H1 (cell line): ENCODE measurements at regions not wholly inside any gene's neighbourhood (a gene's known extent, or its start where the extent isn't known, plus 50 kb on each side); places are given as distances from the start of the nearest gene placed in this dataset.

Experiments used
- CTCF ChIA-PET: fragments of 300-600 bp; sonication (Branson Sonifier 250); formaldehyde crosslinking; loops from one replicate; lab custom pipeline; 2021; ENCODE audit not compliant: partially characterized antibody; lab: Charles Lee
- POLR2A ChIA-PET: fragments of 300-600 bp; sonication (Branson Sonifier 250); formaldehyde crosslinking; loops from one replicate; lab custom pipeline; 2021; ENCODE audit warnings: inconsistent platforms; ENCODE audit not compliant: partially characterized antibody; lab: Charles Lee
- DNase-seq, 2 experiments: peaks; one replicate each; pipeline versions ENCODE4 v3.0.0 to v3.0.0-alpha.2; 2010 to 2022; ENCODE audit warnings: low spot score in 2 of 2, low read depth in 1 of 2, mixed read lengths in 1 of 2
- FAIRE-seq: peaks from 2 replicates; lab custom pipeline; 2011; peaks lifted over from hg19 to GRCh38; lab: Jason Lieb, UNC
- H2AFZ ChIP-seq: 2 replicates; pipeline ENCODE4 v1.8.1; 2012; ENCODE audit warnings: low read length, inconsistent platforms
- H2AK5ac ChIP-seq: 2 replicates; pipeline ENCODE4 v1.6.1; 2013; ENCODE audit warnings: low read depth, low read length
- H2BK120ac ChIP-seq: replicated peaks from 2 replicates; pipeline ENCODE3; 2013; ENCODE audit warnings: low read depth, low read length, inconsistent platforms
- H2BK12ac ChIP-seq: 2 replicates; pipeline ENCODE4 v1.6.1; 2013; ENCODE audit warnings: low read depth, low read length
- H2BK15ac ChIP-seq: 2 replicates; pipeline ENCODE4 v1.6.1; 2013; ENCODE audit warnings: low read length
- H2BK20ac ChIP-seq: 2 replicates; pipeline ENCODE4 v1.6.1; 2013; ENCODE audit warnings: low read length
- H2BK5ac ChIP-seq: 2 replicates; pipeline ENCODE4 v1.6.1; 2013; ENCODE audit warnings: low read depth, low read length
- H3K14ac ChIP-seq: 2 replicates; pipeline ENCODE4 v1.6.1; 2013; ENCODE audit warnings: inconsistent platforms; ENCODE audit not compliant: insufficient read length
- H3K18ac ChIP-seq: 2 replicates; pipeline ENCODE4 v1.6.1; 2013; ENCODE audit warnings: low read length; ENCODE audit errors: extremely low read depth
- H3K23ac ChIP-seq: 2 replicates; pipeline ENCODE4 v1.6.1; 2013; ENCODE audit warnings: inconsistent platforms; ENCODE audit not compliant: insufficient read length
- H3K23me2 ChIP-seq: 2 replicates; pipeline ENCODE4 v1.6.1; 2013; ENCODE audit warnings: low read depth, low read length
- H3K27ac ChIP-seq: 2 replicates; pipeline ENCODE4 v1.6.1; 2011; ENCODE audit warnings: low read depth, low read length, inconsistent platforms
- H3K27me3 ChIP-seq, 4 experiments: replicated peaks in 1 of 4; 1 replicate in 1 of 4; 2 replicates in 3 of 4; pipeline versions ENCODE4 v1.6.1 to v1.8.1; 2011 to 2013; ENCODE audit warnings: low read length in 3 of 4, mild to moderate bottlenecking in 3 of 4, inconsistent platforms in 2 of 4, mixed read lengths in 2 of 4, moderate library complexity in 1 of 4; ENCODE audit not compliant: control insufficient read depth in 3 of 4, insufficient read depth in 3 of 4; ENCODE audit errors: extremely low read depth in 1 of 4
- H3K36me3 ChIP-seq, 4 experiments: 2 replicates each; pipeline versions ENCODE4 v1.6.1 to v1.8.1; 2011 to 2013; ENCODE audit warnings: mild to moderate bottlenecking in 4 of 4, low read length in 3 of 4, moderate library complexity in 2 of 4, control low read depth in 1 of 4, inconsistent platforms in 1 of 4; ENCODE audit not compliant: insufficient read depth in 4 of 4, control insufficient read depth in 2 of 4
- H3K4ac ChIP-seq: replicated peaks from 2 replicates; pipeline ENCODE3; 2013; ENCODE audit warnings: low read length, low read depth, mixed read lengths, inconsistent platforms; ENCODE audit not compliant: insufficient read length
- H3K4me1 ChIP-seq, 4 experiments: replicated peaks in 1 of 4; 1 replicate in 1 of 4; 2 replicates in 3 of 4; pipeline versions ENCODE4 v1.6.1 to v1.8.1; 2011 to 2013; ENCODE audit warnings: low read length in 3 of 4, inconsistent platforms in 2 of 4, mixed read lengths in 1 of 4; ENCODE audit not compliant: insufficient read depth in 4 of 4, control insufficient read depth in 3 of 4
- H3K4me2 ChIP-seq, 2 experiments: 2 replicates each; pipeline versions ENCODE4 v1.6.1 to v1.8.1; 2011 to 2013; ENCODE audit warnings: low read depth in 2 of 2, low read length in 2 of 2, control low read depth in 1 of 2, inconsistent platforms in 1 of 2, mild to moderate bottlenecking in 1 of 2; ENCODE audit not compliant: insufficient read depth in 1 of 2
- H3K4me3 ChIP-seq, 4 experiments: fragments of 200-600, 300-600 bp in 1 of 4; sonication (generic), shearing (Covaris generic), sonication (Bioruptor Twin) in 1 of 4; 2 replicates each; pipeline versions ENCODE4 v1.5.1 to v1.8.1; 2011 to 2016; ENCODE audit warnings: low read length in 4 of 4, low read depth in 3 of 4, control low read depth in 2 of 4, inconsistent platforms in 2 of 4, mild to moderate bottlenecking in 2 of 4, mixed read lengths in 1 of 4, moderate library complexity in 1 of 4; ENCODE audit not compliant: insufficient read depth in 2 of 4; ENCODE audit errors: extremely low read depth in 1 of 4
- H3K56ac ChIP-seq: replicated peaks from 2 replicates; pipeline ENCODE3; 2013; ENCODE audit warnings: low read depth, mild to moderate bottlenecking, mixed read lengths, low read length, inconsistent platforms; ENCODE audit not compliant: insufficient read length
- H3K79me1 ChIP-seq: 2 replicates; pipeline ENCODE4 v1.6.1; 2013; ENCODE audit warnings: low read depth, low read length, control low read depth
- H3K79me2 ChIP-seq, 2 experiments: 2 replicates each; pipeline versions ENCODE4 v1.6.1 to v1.8.1; 2012 to 2013; ENCODE audit warnings: low read length in 2 of 2, mild to moderate bottlenecking in 2 of 2, inconsistent platforms in 1 of 2; ENCODE audit not compliant: insufficient read depth in 2 of 2, control insufficient read depth in 1 of 2
- H3K9ac ChIP-seq, 4 experiments: replicated peaks in 1 of 4; 1 replicate in 1 of 4; 2 replicates in 3 of 4; pipeline versions ENCODE4 v1.6.1 to v1.8.1; 2011 to 2013; ENCODE audit warnings: low read depth in 3 of 4, low read length in 3 of 4, control low read depth in 2 of 4, mild to moderate bottlenecking in 2 of 4, moderate library complexity in 2 of 4, inconsistent platforms in 1 of 4; ENCODE audit errors: extremely low read depth in 1 of 4
- H3K9me3 ChIP-seq, 2 experiments: 2 replicates each; pipeline versions ENCODE4 v1.6.1 to v1.8.1; 2012 to 2013; ENCODE audit warnings: mild to moderate bottlenecking in 2 of 2, moderate library complexity in 2 of 2, control low read depth in 1 of 2, inconsistent platforms in 1 of 2, low read depth in 1 of 2, low read length in 1 of 2, mixed read lengths in 1 of 2; ENCODE audit not compliant: insufficient read depth in 2 of 2
- H4K20me1 ChIP-seq, 2 experiments: replicated peaks in 1 of 2; 2 replicates each; pipeline versions ENCODE3 to v1.8.1; 2011 to 2013; ENCODE audit warnings: inconsistent platforms in 2 of 2, low read length in 2 of 2, mild to moderate bottlenecking in 1 of 2; ENCODE audit not compliant: insufficient read depth in 2 of 2, control insufficient read depth in 1 of 2
- H4K5ac ChIP-seq: 2 replicates; pipeline ENCODE4 v1.6.1; 2013; ENCODE audit warnings: low read length, low read depth, mixed read lengths, inconsistent platforms; ENCODE audit not compliant: insufficient read length
- H4K8ac ChIP-seq: 2 replicates; pipeline ENCODE4 v1.8.0; 2013; ENCODE audit warnings: mild to moderate bottlenecking, moderate library complexity, low read length, inconsistent platforms; ENCODE audit not compliant: insufficient read depth; ENCODE audit errors: extremely low read depth
- H4K91ac ChIP-seq: replicated peaks from 2 replicates; pipeline ENCODE3; 2013; ENCODE audit warnings: low read length, mixed read lengths, inconsistent platforms; ENCODE audit not compliant: insufficient read length
- BRCA1 ChIP-seq: IDR thresholded peaks from 2 replicates; pipeline ENCODE4 v1.6.1; 2012; ENCODE audit warnings: low read depth, low read length, improper control_type of control experiment
- CHD2 ChIP-seq: IDR thresholded peaks from 2 replicates; pipeline ENCODE4 v1.6.1; 2012; ENCODE audit warnings: low read length, improper control_type of control experiment
- EGR1 ChIP-seq: IDR thresholded peaks from 2 replicates; pipeline ENCODE4 v1.6.1; 2011; ENCODE audit warnings: low read depth, low read length, borderline replicate concordance
- EP300 ChIP-seq, 2 experiments: IDR thresholded peaks; 1 replicate in 1 of 2; 2 replicates in 1 of 2; pipeline ENCODE4 v1.6.1; 2011 to 2012; ENCODE audit warnings: low read depth in 2 of 2, low read length in 2 of 2, mild to moderate bottlenecking in 2 of 2, borderline replicate concordance in 1 of 2, inconsistent platforms in 1 of 2, moderate library complexity in 1 of 2
- GABPA ChIP-seq: IDR thresholded peaks from 2 replicates; pipeline ENCODE4 v1.6.1; 2011; ENCODE audit warnings: mild to moderate bottlenecking, low read length, moderate library complexity, borderline replicate concordance; ENCODE audit not compliant: insufficient read depth
- GTF2F1 ChIP-seq: IDR thresholded peaks from 2 replicates; pipeline ENCODE4 v1.6.1; 2012; ENCODE audit warnings: low read depth, low read length, improper control_type of control experiment, borderline replicate concordance
- HDAC2 ChIP-seq, 2 experiments: fragments of 300-600 bp in 1 of 2; sonication (generic) in 1 of 2; IDR thresholded peaks; 2 replicates each; pipeline ENCODE4 v1.6.1; 2011 to 2012; ENCODE audit warnings: low read depth in 2 of 2, low read length in 2 of 2, mild to moderate bottlenecking in 2 of 2, moderate library complexity in 2 of 2, borderline replicate concordance in 1 of 2, inconsistent platforms in 1 of 2
- PHF8 ChIP-seq: fragments of 200-600 bp; sonication (generic); conservative IDR thresholded peaks from 2 replicates; pipeline ENCODE4 v1.7.1; 2012; ENCODE audit warnings: low read depth, mild to moderate bottlenecking, inconsistent platforms, low read length, moderate library complexity
- POLR2AphosphoS5 ChIP-seq: IDR thresholded peaks from 2 replicates; pipeline ENCODE4 v1.6.1; 2011; ENCODE audit warnings: low read depth, low read length
- POU5F1 ChIP-seq: IDR thresholded peaks from 2 replicates; pipeline ENCODE4 v1.6.1; 2011; ENCODE audit warnings: low read depth, mild to moderate bottlenecking, low read length, moderate library complexity
- SP4 ChIP-seq: IDR thresholded peaks from 2 replicates; pipeline ENCODE4 v1.6.1; 2012; ENCODE audit warnings: low read length, inconsistent platforms
- SRF ChIP-seq: IDR thresholded peaks from 2 replicates; pipeline ENCODE4 v1.6.1; 2011; ENCODE audit warnings: mild to moderate bottlenecking, low read depth, low read length, moderate library complexity
- TAF1 ChIP-seq: IDR thresholded peaks from 2 replicates; pipeline ENCODE4 v1.6.1; 2011; ENCODE audit warnings: mild to moderate bottlenecking, low read depth, low read length
- TBP ChIP-seq: IDR thresholded peaks from 2 replicates; pipeline ENCODE4 v1.6.1; 2011; ENCODE audit warnings: low read depth, low read length, improper control_type of control experiment
- TEAD4 ChIP-seq: IDR thresholded peaks from 2 replicates; pipeline ENCODE4 v1.6.1; 2012; ENCODE audit warnings: low read depth, low read length, inconsistent platforms, mixed read lengths
- YY1 ChIP-seq: IDR thresholded peaks from 2 replicates; pipeline ENCODE4 v1.6.1; 2011; ENCODE audit warnings: low read depth, mild to moderate bottlenecking, low read length
- WGBS, 2 experiments: shearing (Covaris generic) in 1 of 2; methylation state at CpG; one replicate each; pipeline versions ENCODE4 v1.1.6 to v1.1.7; 2013 to 2015; ENCODE audit warnings: low lambda C conversion rate in 2 of 2, mixed read lengths in 2 of 2, inconsistent platforms in 1 of 2, low coverage in 1 of 2, missing lambda C conversion rate in 1 of 2; ENCODE audit not compliant: insufficient replicate concordance in 2 of 2, insufficient coverage in 1 of 2, insufficient read length in 1 of 2; ENCODE audit errors: extremely low coverage in 1 of 2, missing lambda C conversion rate in 1 of 2; 5-methylcytosine and 5-hydroxymethylcytosine counted together

DNA sequence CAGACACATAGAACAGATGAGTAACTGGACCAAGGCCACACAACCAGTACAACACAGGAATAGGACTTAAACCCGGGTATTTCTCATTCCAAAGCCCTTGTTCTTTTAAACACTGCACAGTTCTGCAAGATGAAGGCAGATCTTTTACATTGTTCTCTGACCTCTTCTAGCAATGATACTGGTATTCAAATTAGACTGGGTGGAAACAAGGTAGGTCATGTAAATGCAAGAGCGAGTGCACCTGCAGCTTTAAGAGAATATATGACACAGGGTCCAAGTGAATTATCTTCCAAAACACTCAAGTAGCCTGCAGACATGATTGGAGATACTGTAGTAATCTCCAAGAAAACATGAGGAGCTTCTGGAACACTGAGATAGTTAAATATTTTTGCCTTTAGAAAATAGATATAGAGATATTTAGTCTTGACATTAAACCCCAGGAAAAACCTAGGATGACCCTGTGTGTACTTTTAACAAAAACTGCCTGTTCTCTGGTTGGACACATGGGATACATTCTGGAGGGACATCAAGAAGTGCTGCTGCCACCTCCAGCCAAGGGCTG is 130.6 kb upstream of the EPB41L4A start:
- H2BK120ac ChIP-seq: no peak overlapping the region
- no peak overlapping the region for H3K18ac ChIP-seq
- TF ChIP-seq GTF2F1 (no peak), BRCA1 (no peak), POU5F1 (no peak), YY1 (no peak), TAF1 (no peak), POLR2AphosphoS5 (no peak), TBP (no peak), EP300 (IDR thresholded peaks at IDR 0.05; ENCODE audit: borderline replicate concordance in 1 of 2, low read depth in 2 of 2, low read length in 2 of 2) (no peak), SP4 (no peak), HDAC2 (IDR thresholded peaks at IDR 0.05; ENCODE audit: borderline replicate concordance in 1 of 2, low read depth in 2 of 2, low read length in 2 of 2) (no peak), EGR1 (no peak), GABPA (no peak), TEAD4 (no peak), SRF (no peak), PHF8 (no peak), CHD2 (no peak)
- H3K56ac ChIP-seq: no peak overlapping the region
- H3K23ac ChIP-seq: no peak overlapping the region
- no peaks in the 10 kb centered on the region for H3K79me2 ChIP-seq
- H3K9ac ChIP-seq: no peak overlapping the region
- no peak overlapping the region for H4K8ac ChIP-seq
- WGBS, 2 experiments: 85% methylated on average over 2 of the region's 2 CpGs; no CpG with 5 or more reads in 1 of the 2 experiments
- H3K23me2 ChIP-seq: no peaks in the 10 kb centered on the region
- no peak overlapping the region for H2BK5ac ChIP-seq
- H3K27me3 ChIP-seq: no peaks in the 10 kb centered on the region
- ChIA-PET CTCF (interaction anchor here (0.7 to 13.1 kb wide), 9 partner anchors 9 to 374 kb away, joined by 3 to 126 read pairs (median 5); partner anchors contain the start of gene APC), POLR2A (no interaction called here)
- H3K4me2 ChIP-seq: no peak overlapping the region
- no peak overlapping the region for H2BK20ac ChIP-seq
- H3K4me1 ChIP-seq: no peaks in the 10 kb centered on the region
- H3K4ac ChIP-seq: no peak overlapping the region
- DNase-seq (no peak), FAIRE-seq (no peak)
- no peak overlapping the region for H2BK15ac ChIP-seq
- H3K27ac ChIP-seq: no peak overlapping the region
- H3K14ac ChIP-seq: no peak overlapping the region
- no peak overlapping the region for H2AK5ac ChIP-seq
- no peak overlapping the region for H2BK12ac ChIP-seq
- no peaks in the 10 kb centered on the region for H3K36me3 ChIP-seq
- no peak overlapping the region for H2AFZ ChIP-seq
- H4K91ac ChIP-seq: no peak overlapping the region
- H4K20me1 ChIP-seq: no peaks in the 10 kb centered on the region
- no peaks in the 10 kb centered on the region for H3K79me1 ChIP-seq
- no peak overlapping the region for H3K4me3 ChIP-seq
- H4K5ac ChIP-seq: no peak overlapping the region
- no peaks in the 10 kb centered on the region for H3K9me3 ChIP-seq
